HG03432 (cell line): ENCODE measurements at regions not wholly inside any gene's neighbourhood (a gene's known extent, or its start where the extent isn't known, plus 50 kb on each side); places are given as distances from the start of the nearest gene placed in this dataset.
"Not testable (repeated sequence)": the region's sequence is repeated elsewhere in the genome, so short reads cannot be mapped to it uniquely, and the experiment has no call there.

Experiments used
- ATAC-seq: cut with Tn5 transposase; IDR thresholded peaks from one replicate; pipeline ENCODE4 v1.9.1; 2021; ENCODE audit warnings: mild to moderate bottlenecking, moderate library complexity; ENCODE audit not compliant: unreplicated experiment

- ATAC-seq, result not testable (repeated sequence)
Measured at GRCh38 chr16:29261427-29262248, 144.9 kb downstream of the NPIPB11 start.

GRCh38 chr16:29260683-29261426, 145.7 kb downstream of the NPIPB11 start:
- ATAC-seq, result not testable (repeated sequence)

GRCh38 chr16:29259635-29260457, 146.7 kb downstream of the NPIPB11 start:
- not testable (repeated sequence) for ATAC-seq

GRCh38 chr16:29258946-29259634, 147.4 kb downstream of the NPIPB11 start:
- ATAC-seq, result not testable (repeated sequence)

GRCh38 chr16:29257419-29258336, 148.8 kb downstream of the NPIPB11 start:
- ATAC-seq, result not testable (repeated sequence)

GRCh38 chr16:29256501-29256981, 150.0 kb downstream of the NPIPB11 start:
- ATAC-seq, result no peak

GRCh38 chr16:29255957-29256356, 150.6 kb downstream of the NPIPB11 start:
- not testable (repeated sequence) for ATAC-seq

- ATAC-seq, result not testable (repeated sequence)
Measured at GRCh38 chr16:29255496-29255796, 151.1 kb downstream of the NPIPB11 start.

GRCh38 chr16:29254676-29255495, 151.6 kb downstream of the NPIPB11 start:
- ATAC-seq, result no peak

GRCh38 chr16:29253716-29254590, 152.6 kb downstream of the NPIPB11 start:
- ATAC-seq, result not testable (repeated sequence)

- ATAC-seq, result not testable (repeated sequence)
Measured at GRCh38 chr16:29253066-29253590, 153.4 kb downstream of the NPIPB11 start.

- not testable (repeated sequence) for ATAC-seq
Measured at GRCh38 chr16:29252311-29252710, 154.2 kb downstream of the NPIPB11 start.

GRCh38 chr16:29251571-29252011, 154.9 kb downstream of the NPIPB11 start:
- not testable (repeated sequence) for ATAC-seq

GRCh38 chr16:29250923-29251434, 155.5 kb downstream of the NPIPB11 start:
- not testable (repeated sequence) for ATAC-seq

GRCh38 chr16:29250469-29250868, 156.0 kb downstream of the NPIPB11 start:
- ATAC-seq, result not testable (repeated sequence)

- not testable (repeated sequence) for ATAC-seq
Measured at GRCh38 chr16:29248940-29249318, 157.6 kb downstream of the NPIPB11 start.
